HEK293 (cell line): ENCODE measurements at regions not wholly inside any gene's neighbourhood (a gene's known extent, or its start where the extent isn't known, plus 50 kb on each side); places are given as distances from the start of the nearest gene placed in this dataset.

Source experiments
- CTCF ChIA-PET: fragments of 350-600 bp; formaldehyde crosslinking; extraction: SDS; loops from one replicate; lab custom pipeline; 2021; ENCODE audit warnings: antibody characterized with exemption; lab: Yijun Ruan, JAX
- POLR2A ChIA-PET: fragments of 300-600 bp; formaldehyde crosslinking; extraction: SDS; loops from one replicate; lab custom pipeline; 2020; ENCODE audit warnings: antibody characterized with exemption, inconsistent platforms; lab: Yijun Ruan, JAX
- H3K27ac ChIP-seq: fragments of 200-500 bp; sonication (Bioruptor generic); 2 replicates; pipeline ENCODE4 v1.5.1; 2014; ENCODE audit warnings: low read depth, low read length, control low read depth, inconsistent platforms; ENCODE audit errors: extremely low read depth
- H3K36me3 ChIP-seq, 2 experiments: fragments of 200-500 bp in 1 of 2; sonication (Bioruptor generic) in 1 of 2; 1 replicate in 1 of 2; 2 replicates in 1 of 2; pipeline ENCODE4 v1.5.1; 2014 to 2017; ENCODE audit warnings: inconsistent platforms in 2 of 2, low read length in 2 of 2; ENCODE audit not compliant: control insufficient read depth in 2 of 2, insufficient read depth in 1 of 2
- H3K4me1 ChIP-seq: fragments of 200-500 bp; sonication (Bioruptor generic); 2 replicates; pipeline ENCODE4 v1.5.1; 2014; ENCODE audit warnings: mild to moderate bottlenecking, low read length, inconsistent platforms; ENCODE audit not compliant: control insufficient read depth, insufficient read depth
- H3K4me3 ChIP-seq: 2 replicates; pipeline ENCODE4 v1.5.1; 2011; ENCODE audit warnings: low read depth, mild to moderate bottlenecking, control low read depth, low read length, moderate library complexity
- H3K9me3 ChIP-seq: fragments of 200-500 bp; sonication (Bioruptor generic); 2 replicates; pipeline ENCODE4 v1.5.1; 2014; ENCODE audit warnings: low read depth, low read length, inconsistent platforms; ENCODE audit not compliant: control insufficient read depth, insufficient read depth
- HOXC10 ChIP-seq: sonication (generic); formaldehyde crosslinking; IDR thresholded peaks from 2 replicates; pipeline ENCODE4 v1.8.1; 2023; ENCODE audit warnings: mild to moderate bottlenecking, missing genetic modification reagents
- PRDM4 ChIP-seq: fragments of 450-650 bp; formaldehyde crosslinking; IDR thresholded peaks from 2 replicates; pipeline ENCODE4 v1.5.1; 2017; ENCODE audit warnings: missing biosample characterization, missing genetic modification characterization
- TSHZ1 ChIP-seq: fragments of 450-650 bp; formaldehyde crosslinking; IDR thresholded peaks from 2 replicates; pipeline ENCODE4 v1.5.1; 2016; ENCODE audit warnings: missing biosample characterization, missing genetic modification characterization, borderline replicate concordance
- ZBTB11 ChIP-seq: fragments of 450-650 bp; formaldehyde crosslinking; conservative IDR thresholded peaks from 2 replicates; pipeline ENCODE4 v1.5.1; 2016; ENCODE audit warnings: low read depth, missing biosample characterization, missing genetic modification characterization
- ZBTB21 ChIP-seq: fragments of 450-650 bp; formaldehyde crosslinking; IDR thresholded peaks from 2 replicates; pipeline ENCODE4 v1.5.1; 2017; ENCODE audit warnings: missing biosample characterization, missing genetic modification characterization
- ZIC2 ChIP-seq: fragments of 450-650 bp; formaldehyde crosslinking; IDR thresholded peaks from 2 replicates; pipeline ENCODE4 v1.5.1; 2016; ENCODE audit warnings: missing biosample characterization, missing genetic modification characterization
- ZNF155 ChIP-seq: fragments of 450-650 bp; formaldehyde crosslinking; IDR thresholded peaks from 2 replicates; pipeline ENCODE4 v1.5.1; 2016; ENCODE audit warnings: missing biosample characterization, missing genetic modification characterization
- ZNF223 ChIP-seq: fragments of 450-650 bp; formaldehyde crosslinking; IDR thresholded peaks from 2 replicates; pipeline ENCODE4 v1.5.1; 2016; ENCODE audit warnings: missing biosample characterization, missing genetic modification characterization
- ZNF341 ChIP-seq: fragments of 450-650 bp; formaldehyde crosslinking; IDR thresholded peaks from 2 replicates; pipeline ENCODE4; 2016; ENCODE audit warnings: low read depth, missing biosample characterization, missing genetic modification characterization
- ZNF362 ChIP-seq: fragments of 450-650 bp; formaldehyde crosslinking; IDR thresholded peaks from 2 replicates; pipeline ENCODE4 v1.5.1; 2016; ENCODE audit warnings: missing biosample characterization, missing genetic modification characterization
- ZNF561 ChIP-seq: fragments of 450-650 bp; IDR thresholded peaks from 2 replicates; pipeline ENCODE4 v1.5.1; 2018; ENCODE audit warnings: missing biosample characterization, missing genetic modification characterization, borderline replicate concordance
- ZNF621 ChIP-seq: fragments of 450-650 bp; formaldehyde crosslinking; IDR thresholded peaks from 2 replicates; pipeline ENCODE4 v1.5.1; 2017; ENCODE audit warnings: missing biosample characterization, missing genetic modification characterization
- ZNF629 ChIP-seq: fragments of 450-650 bp; formaldehyde crosslinking; IDR thresholded peaks from 2 replicates; pipeline ENCODE4 v1.5.1; 2017; ENCODE audit warnings: missing biosample characterization, missing genetic modification characterization
- ZNF639 ChIP-seq: fragments of 450-650 bp; formaldehyde crosslinking; IDR thresholded peaks from 2 replicates; pipeline ENCODE4 v1.5.1; 2016; ENCODE audit warnings: missing biosample characterization, missing genetic modification characterization
- ZNF677 ChIP-seq: fragments of 450-650 bp; IDR thresholded peaks from 2 replicates; pipeline ENCODE4 v1.5.0; 2018; ENCODE audit warnings: missing biosample characterization, mild to moderate bottlenecking, missing genetic modification characterization, moderate library complexity
- ZNF707 ChIP-seq: fragments of 450-650 bp; formaldehyde crosslinking; IDR thresholded peaks from 2 replicates; pipeline ENCODE4 v1.5.1; 2016; ENCODE audit warnings: missing biosample characterization, missing genetic modification characterization
- ZSCAN5A ChIP-seq: fragments of 450-650 bp; formaldehyde crosslinking; IDR thresholded peaks from 2 replicates; pipeline ENCODE4 v1.5.1; 2016; ENCODE audit warnings: missing biosample characterization, missing genetic modification characterization

GRCh38 chr5:44632344-44632743 lies 176.4 kb upstream of the MRPS30 start:
- Histone ChIP-seq H3K9me3 (no peaks in the 10 kb centered on the region), H3K4me1 (no peaks in the 10 kb centered on the region), H3K36me3 (no peaks in the 10 kb centered on the region), H3K27ac (no peak overlapping the region), H3K4me3 (no peak overlapping the region)
- TF ChIP-seq TSHZ1 (tag by site-specific recombination) (no peak), ZNF629 (tag by site-specific recombination) (no peak), ZBTB21 (tag by site-specific recombination) (no peak), ZNF639 (no peak), ZNF621 (tag by site-specific recombination) (no peak), HOXC10 (CRISPR knock-in tag) (no peak), ZNF341 (no peak), ZNF223 (tag by site-specific recombination) (no peak), ZNF362 (tag by site-specific recombination) (no peak), ZBTB11 (no peak), ZNF561 (tag by site-specific recombination) (no peak), ZSCAN5A (tag by site-specific recombination) (no peak), ZNF677 (tag by site-specific recombination) (no peak), ZNF707 (tag by site-specific recombination) (no peak), PRDM4 (no peak), ZNF155 (tag by site-specific recombination) (no peak), ZIC2 (tag by site-specific recombination) (no peak)
- CTCF ChIA-PET: no interaction called here
- POLR2A ChIA-PET: no interaction called here
